ENCODE measurements at regions not wholly inside any gene's neighbourhood (a gene's known extent, or its start where the extent isn't known, plus 50 kb on each side); places are given as distances from the start of the nearest gene placed in this dataset.
"Not testable (repeated sequence)": the region's sequence is repeated elsewhere in the genome, so short reads cannot be mapped to it uniquely, and the experiment has no call there.

DNA sequence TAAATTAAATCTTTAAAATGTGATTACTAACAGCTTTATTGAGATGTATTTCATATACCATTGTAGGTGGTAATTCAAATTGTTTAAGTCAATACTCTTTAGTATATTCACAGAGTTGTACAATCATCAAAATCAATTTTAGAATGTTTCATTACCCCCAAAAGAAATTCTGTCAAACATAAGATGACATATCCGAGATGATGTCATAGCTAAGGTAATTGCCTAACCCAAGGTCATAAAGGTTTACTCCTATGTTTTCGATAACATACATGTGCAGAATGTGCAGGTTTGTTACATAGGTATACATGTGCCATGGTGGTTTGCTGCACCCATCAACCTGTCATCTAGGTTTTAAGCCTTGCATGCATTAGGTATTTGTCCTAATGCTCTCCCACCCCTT is 1392.0 kb upstream of the GOT2 start:
- TF ChIP-seq, protein P1, sequence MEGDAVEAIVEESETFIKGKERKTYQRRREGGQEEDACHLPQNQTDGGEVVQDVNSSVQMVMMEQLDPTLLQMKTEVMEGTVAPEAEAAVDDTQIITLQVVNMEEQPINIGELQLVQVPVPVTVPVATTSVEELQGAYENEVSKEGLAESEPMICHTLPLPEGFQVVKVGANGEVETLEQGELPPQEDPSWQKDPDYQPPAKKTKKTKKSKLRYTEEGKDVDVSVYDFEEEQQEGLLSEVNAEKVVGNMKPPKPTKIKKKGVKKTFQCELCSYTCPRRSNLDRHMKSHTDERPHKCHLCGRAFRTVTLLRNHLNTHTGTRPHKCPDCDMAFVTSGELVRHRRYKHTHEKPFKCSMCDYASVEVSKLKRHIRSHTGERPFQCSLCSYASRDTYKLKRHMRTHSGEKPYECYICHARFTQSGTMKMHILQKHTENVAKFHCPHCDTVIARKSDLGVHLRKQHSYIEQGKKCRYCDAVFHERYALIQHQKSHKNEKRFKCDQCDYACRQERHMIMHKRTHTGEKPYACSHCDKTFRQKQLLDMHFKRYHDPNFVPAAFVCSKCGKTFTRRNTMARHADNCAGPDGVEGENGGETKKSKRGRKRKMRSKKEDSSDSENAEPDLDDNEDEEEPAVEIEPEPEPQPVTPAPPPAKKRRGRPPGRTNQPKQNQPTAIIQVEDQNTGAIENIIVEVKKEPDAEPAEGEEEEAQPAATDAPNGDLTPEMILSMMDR (IDR thresholded peaks at IDR 0.05) = not testable (repeated sequence)
- TF ChIP-seq POLR2AphosphoS5 (IDR thresholded peaks at IDR 0.05) = not testable (repeated sequence)
